Adrenal gland (tissue), 5 donors: ENCODE measurements at regions not wholly inside any gene's neighbourhood (a gene's known extent, or its start where the extent isn't known, plus 50 kb on each side); places are given as distances from the start of the nearest gene placed in this dataset.

Experiments
- POLR2A ChIP-seq, 2 donors: fragments of 450-650 bp; IDR thresholded peaks; one replicate each; pipeline ENCODE4 v1.6.1; 2017; ENCODE audit warnings: antibody characterized with exemption in 2 of 2, mild to moderate bottlenecking in 2 of 2, moderate library complexity in 1 of 2
- TF ChIP-seq, protein P1 (sequence below), 6 experiments: fragments of 450-650 bp in 4 of 6; fragments of 200-600 bp in 2 of 6; sonication (generic) in 1 of 6; IDR thresholded peaks; 1 replicate in 5 of 6; 2 replicates in 1 of 6; pipeline versions ENCODE4 v1.5.1 to v1.8.0; 2016 to 2021; ENCODE audit warnings: antibody characterized with exemption in 6 of 6, mild to moderate bottlenecking in 2 of 6, moderate library complexity in 1 of 6
- donor health status: DM: no; HTN: no; CAD: no.

DNA sequence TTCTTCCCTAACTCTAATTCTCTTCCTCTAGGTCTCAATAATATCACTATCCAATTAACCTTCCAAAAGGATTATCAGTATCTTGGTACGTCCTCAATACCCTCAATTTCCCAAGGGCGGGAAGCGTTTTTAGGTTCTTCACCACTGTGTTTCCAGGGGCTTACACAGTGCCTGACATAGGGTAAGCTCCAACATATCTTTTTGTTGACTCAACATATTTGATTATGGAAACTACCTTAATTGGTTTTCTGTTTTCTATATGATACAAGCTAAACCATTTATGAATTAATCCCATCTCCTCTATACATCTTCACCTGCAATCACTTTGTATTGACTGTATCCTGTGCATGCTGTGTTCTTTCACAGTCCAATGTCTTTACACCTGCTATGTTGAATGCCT is 987.3 kb downstream of the GRID1 start:
- TF ChIP-seq, protein P1, sequence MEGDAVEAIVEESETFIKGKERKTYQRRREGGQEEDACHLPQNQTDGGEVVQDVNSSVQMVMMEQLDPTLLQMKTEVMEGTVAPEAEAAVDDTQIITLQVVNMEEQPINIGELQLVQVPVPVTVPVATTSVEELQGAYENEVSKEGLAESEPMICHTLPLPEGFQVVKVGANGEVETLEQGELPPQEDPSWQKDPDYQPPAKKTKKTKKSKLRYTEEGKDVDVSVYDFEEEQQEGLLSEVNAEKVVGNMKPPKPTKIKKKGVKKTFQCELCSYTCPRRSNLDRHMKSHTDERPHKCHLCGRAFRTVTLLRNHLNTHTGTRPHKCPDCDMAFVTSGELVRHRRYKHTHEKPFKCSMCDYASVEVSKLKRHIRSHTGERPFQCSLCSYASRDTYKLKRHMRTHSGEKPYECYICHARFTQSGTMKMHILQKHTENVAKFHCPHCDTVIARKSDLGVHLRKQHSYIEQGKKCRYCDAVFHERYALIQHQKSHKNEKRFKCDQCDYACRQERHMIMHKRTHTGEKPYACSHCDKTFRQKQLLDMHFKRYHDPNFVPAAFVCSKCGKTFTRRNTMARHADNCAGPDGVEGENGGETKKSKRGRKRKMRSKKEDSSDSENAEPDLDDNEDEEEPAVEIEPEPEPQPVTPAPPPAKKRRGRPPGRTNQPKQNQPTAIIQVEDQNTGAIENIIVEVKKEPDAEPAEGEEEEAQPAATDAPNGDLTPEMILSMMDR (IDR thresholded peaks at IDR 0.05), result no peak
- TF ChIP-seq POLR2A (IDR thresholded peaks at IDR 0.05), result no peak
